H9 (cell line): ENCODE measurements at regions not wholly inside any gene's neighbourhood (a gene's known extent, or its start where the extent isn't known, plus 50 kb on each side); places are given as distances from the start of the nearest gene placed in this dataset.

Source experiments
- DNase-seq: peaks from one replicate; pipeline ENCODE4 v3.0.0-alpha.2; 2017
- H2AFZ ChIP-seq: one replicate; pipeline ENCODE4 v1.6.1; 2013; ENCODE audit warnings: mild to moderate bottlenecking, low read length, control low read depth, moderate library complexity
- H2AK5ac ChIP-seq: 2 replicates; pipeline ENCODE4 v1.6.1; 2013; ENCODE audit warnings: low read length, control low read depth, mixed read lengths; ENCODE audit not compliant: insufficient read length
- H2BK120ac ChIP-seq: one replicate; pipeline ENCODE4 v1.6.1; 2013; ENCODE audit warnings: low read depth, mild to moderate bottlenecking, low read length, control low read depth, inconsistent platforms; ENCODE audit not compliant: poor library complexity, severe bottlenecking
- H2BK12ac ChIP-seq: 2 replicates; pipeline ENCODE4 v1.6.1; 2013; ENCODE audit warnings: low read length, control low read depth, mixed read lengths, low read depth; ENCODE audit not compliant: insufficient read length
- H2BK15ac ChIP-seq: 2 replicates; pipeline ENCODE4 v1.6.1; 2013; ENCODE audit warnings: low read depth, low read length, control low read depth
- H2BK20ac ChIP-seq: one replicate; pipeline ENCODE4 v1.6.1; 2013; ENCODE audit warnings: low read depth, mild to moderate bottlenecking, low read length, control low read depth, inconsistent platforms; ENCODE audit not compliant: poor library complexity, severe bottlenecking
- H2BK5ac ChIP-seq: 2 replicates; pipeline ENCODE4 v1.6.1; 2013; ENCODE audit warnings: low read length, control low read depth, mixed read lengths; ENCODE audit not compliant: insufficient read length
- H3K14ac ChIP-seq: 2 replicates; pipeline ENCODE4 v1.6.1; 2013; ENCODE audit warnings: low read length, control low read depth; ENCODE audit not compliant: insufficient read depth
- H3K18ac ChIP-seq: 2 replicates; pipeline ENCODE4 v1.6.1; 2013; ENCODE audit warnings: low read depth, mild to moderate bottlenecking, mixed read lengths, low read length, control low read depth; ENCODE audit not compliant: insufficient read length
- H3K23ac ChIP-seq: 2 replicates; pipeline ENCODE4 v1.6.1; 2013; ENCODE audit warnings: low read length, control low read depth, mixed read lengths, low read depth; ENCODE audit not compliant: insufficient read length
- H3K23me2 ChIP-seq: 2 replicates; pipeline ENCODE4 v1.6.1; 2013; ENCODE audit warnings: low read depth, mild to moderate bottlenecking, mixed read lengths, low read length, control low read depth; ENCODE audit not compliant: insufficient read length, poor library complexity, severe bottlenecking
- H3K27ac ChIP-seq: 2 replicates; pipeline ENCODE4 v1.5.1; 2013; ENCODE audit warnings: low read length, control low read depth, mixed read lengths, low read depth; ENCODE audit not compliant: insufficient read length
- H3K27me3 ChIP-seq: 2 replicates; pipeline ENCODE4 v1.6.1; 2013; ENCODE audit warnings: low read length, control low read depth, inconsistent platforms; ENCODE audit not compliant: insufficient read depth
- H3K4ac ChIP-seq: 2 replicates; pipeline ENCODE4 v1.6.1; 2013; ENCODE audit warnings: low read depth, mild to moderate bottlenecking, control low read depth, inconsistent platforms, low read length, moderate library complexity
- H3K4me1 ChIP-seq: 2 replicates; pipeline ENCODE4 v1.6.1; 2013; ENCODE audit warnings: low read length, control low read depth, inconsistent platforms; ENCODE audit not compliant: insufficient read depth
- H3K4me2 ChIP-seq: 2 replicates; pipeline ENCODE4 v1.6.1; 2013; ENCODE audit warnings: low read length, control low read depth, mixed read lengths; ENCODE audit not compliant: insufficient read length, insufficient read depth
- H3K56ac ChIP-seq: 2 replicates; pipeline ENCODE4 v1.6.1; 2013; ENCODE audit warnings: low read depth, mild to moderate bottlenecking, mixed read lengths, low read length, control low read depth; ENCODE audit not compliant: insufficient read length
- H3K79me1 ChIP-seq: 2 replicates; pipeline ENCODE4 v1.6.1; 2013; ENCODE audit warnings: low read depth, mild to moderate bottlenecking, moderate library complexity, low read length, control low read depth, inconsistent platforms; ENCODE audit not compliant: insufficient read depth, poor library complexity, severe bottlenecking
- H3K79me2 ChIP-seq: 2 replicates; pipeline ENCODE4 v1.6.1; 2013; ENCODE audit warnings: low read length, control low read depth, inconsistent platforms; ENCODE audit not compliant: insufficient read depth
- H3K9ac ChIP-seq: 2 replicates; pipeline ENCODE4 v1.6.1; 2013; ENCODE audit warnings: low read length, control low read depth, mixed read lengths; ENCODE audit not compliant: insufficient read length; ENCODE audit errors: extremely low read depth
- H3K9me3 ChIP-seq: one replicate; pipeline ENCODE4 v1.6.1; 2013; ENCODE audit warnings: low read depth, low read length, inconsistent platforms; ENCODE audit not compliant: control insufficient read depth
- H3T11ph ChIP-seq: one replicate; pipeline ENCODE4 v1.6.1; 2013; ENCODE audit warnings: mild to moderate bottlenecking, low read length, control low read depth, inconsistent platforms
- H4K20me1 ChIP-seq: one replicate; pipeline ENCODE4 v1.6.1; 2013; ENCODE audit not compliant: control insufficient read depth, insufficient read length, insufficient read depth
- H4K5ac ChIP-seq: 2 replicates; pipeline ENCODE4 v1.6.1; 2013; ENCODE audit warnings: low read depth, mild to moderate bottlenecking, mixed read lengths, low read length, control low read depth; ENCODE audit not compliant: insufficient read length
- H4K8ac ChIP-seq: replicated peaks from 2 replicates; pipeline ENCODE4 v1.6.1; 2013; ENCODE audit warnings: low read length, control low read depth, mixed read lengths, low read depth; ENCODE audit not compliant: insufficient read length
- H4K91ac ChIP-seq: 2 replicates; pipeline ENCODE4 v1.6.1; 2013; ENCODE audit warnings: low read depth, mild to moderate bottlenecking, moderate library complexity, mixed read lengths, low read length, control low read depth; ENCODE audit not compliant: insufficient read length
- H3K27ac Mint-ChIP-seq, 3 experiments: 2 replicates in 2 of 3; 3 replicates in 1 of 3; pipeline ENCODE4 v1.8.0; 2020 to 2021; ENCODE audit warnings: mixed read lengths in 3 of 3, mild to moderate bottlenecking in 1 of 3, moderate library complexity in 1 of 3
- H3K27me3 Mint-ChIP-seq: 2 replicates; pipeline ENCODE4 v1.8.0; 2021; ENCODE audit warnings: low read depth, mild to moderate bottlenecking, moderate library complexity, mixed read lengths
- H3K36me3 Mint-ChIP-seq, 3 experiments: 2 replicates in 2 of 3; 3 replicates in 1 of 3; pipeline ENCODE4 v1.8.0; 2020 to 2021; ENCODE audit warnings: low read depth in 3 of 3, mixed read lengths in 3 of 3; ENCODE audit not compliant: insufficient read depth in 1 of 3
- H3K4me1 Mint-ChIP-seq, 2 experiments: 2 replicates each; pipeline ENCODE4 v1.8.0; 2020; ENCODE audit warnings: mixed read lengths in 2 of 2
- H3K4me3 Mint-ChIP-seq, 2 experiments: 2 replicates in 1 of 2; 3 replicates in 1 of 2; pipeline ENCODE4 v1.8.0; 2020 to 2021; ENCODE audit warnings: mild to moderate bottlenecking in 2 of 2, mixed read lengths in 2 of 2, moderate library complexity in 1 of 2
- H3K9me3 Mint-ChIP-seq, 2 experiments: 2 replicates in 1 of 2; 3 replicates in 1 of 2; pipeline ENCODE4 v1.8.0; 2020; ENCODE audit warnings: mild to moderate bottlenecking in 2 of 2, mixed read lengths in 2 of 2, moderate library complexity in 1 of 2
- CTCF ChIP-seq: fragments of 200-600 bp; sonication (generic); conservative IDR thresholded peaks from 3 replicates; pipeline ENCODE4 v1.8.0; 2021; ENCODE audit warnings: antibody characterized with exemption, mild to moderate bottlenecking
- WGBS: extraction: QIAGEN DNeasy Blood & Tissue Kit; methylation state at CpG from one replicate; pipeline ENCODE4 v1.1.7; 2013; ENCODE audit warnings: missing lambda C conversion rate, low lambda C conversion rate, mixed read lengths; ENCODE audit not compliant: insufficient read length; ENCODE audit errors: extremely low coverage; 5-methylcytosine and 5-hydroxymethylcytosine counted together

DNA sequence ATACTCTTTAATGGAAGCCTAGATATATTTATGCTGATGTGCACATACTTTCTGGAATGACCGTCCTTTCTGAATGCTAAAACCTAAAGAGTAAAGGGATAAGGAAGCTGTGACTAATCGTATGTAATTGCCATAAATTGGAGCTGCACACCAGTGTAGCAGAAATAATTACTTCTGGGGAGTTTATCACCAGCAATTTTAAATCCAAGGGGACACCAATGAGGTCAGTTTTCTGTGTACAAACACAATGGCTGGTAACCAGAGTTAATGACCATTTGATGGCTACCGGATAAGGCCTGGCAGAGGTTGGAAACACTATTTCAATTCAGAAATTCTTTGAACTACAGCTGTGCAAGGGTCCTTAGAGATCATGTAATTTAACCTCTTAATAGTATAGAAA is 670.1 kb downstream of the REEP3 start:
- no peak overlapping the region for H2AK5ac ChIP-seq
- H3K4me1 Mint-ChIP-seq: no peaks in the 10 kb centered on the region
- H3K4me3 Mint-ChIP-seq: no peak overlapping the region
- no peak overlapping the region for H3K14ac ChIP-seq
- no peak overlapping the region for H3K18ac ChIP-seq
- no peak overlapping the region for H2AFZ ChIP-seq
- no peaks in the 10 kb centered on the region for H3K36me3 Mint-ChIP-seq
- H2BK5ac ChIP-seq: no peak overlapping the region
- H2BK15ac ChIP-seq: no peak overlapping the region
- H3K4me2 ChIP-seq: no peak overlapping the region
- H3K27ac ChIP-seq: no peak overlapping the region
- H3K4ac ChIP-seq: no peak overlapping the region
- no peaks in the 10 kb centered on the region for H3K9me3 ChIP-seq
- H4K91ac ChIP-seq: no peak overlapping the region
- H3K27ac Mint-ChIP-seq: no peak overlapping the region
- no peak overlapping the region for H2BK120ac ChIP-seq
- no peaks in the 10 kb centered on the region for H4K20me1 ChIP-seq
- no peaks in the 10 kb centered on the region; a peak in 1 of 5 replicates for H3K9me3 Mint-ChIP-seq
- H4K8ac ChIP-seq: no peak overlapping the region
- no peaks in the 10 kb centered on the region for H3K23me2 ChIP-seq
- no peaks in the 10 kb centered on the region for H3K79me1 ChIP-seq
- no peaks in the 10 kb centered on the region for H3K79me2 ChIP-seq
- no CpG with 5 or more reads among the region's 3 CpGs for WGBS
- no peak overlapping the region for H2BK20ac ChIP-seq
- no peak overlapping the region for H2BK12ac ChIP-seq
- H3K56ac ChIP-seq: no peak overlapping the region
- H3K23ac ChIP-seq: no peak overlapping the region
- TF ChIP-seq CTCF: no peak
- no peaks in the 10 kb centered on the region for H3K4me1 ChIP-seq
- no peak overlapping the region for H3T11ph ChIP-seq
- no peak for DNase-seq
- H3K9ac ChIP-seq: no peak overlapping the region
- no peak overlapping the region for H4K5ac ChIP-seq
- H3K27me3 Mint-ChIP-seq: no peaks in the 10 kb centered on the region
- H3K27me3 ChIP-seq: no peaks in the 10 kb centered on the region
